ENCODE measurements at regions not wholly inside any gene's neighbourhood (a gene's known extent, or its start where the extent isn't known, plus 50 kb on each side); places are given as distances from the start of the nearest gene placed in this dataset.

DNA sequence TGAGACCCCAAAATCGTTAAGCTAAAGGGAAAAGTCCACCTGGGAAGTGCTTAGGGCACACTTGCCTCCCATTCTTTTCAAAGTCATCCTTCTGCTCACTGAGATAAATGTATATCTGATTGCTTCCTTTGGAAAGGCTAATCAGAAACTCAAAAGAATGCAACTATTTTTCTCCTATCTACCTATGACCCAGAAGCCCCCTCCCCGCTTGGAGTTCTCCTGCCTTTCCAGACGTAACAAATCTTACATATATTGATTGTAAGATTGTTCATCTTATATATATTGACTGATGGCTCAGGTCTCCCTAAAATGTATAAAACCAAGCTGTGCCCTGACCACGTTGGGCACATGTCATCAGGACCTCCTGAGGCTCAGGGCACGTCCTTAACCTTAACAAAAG lies 56.8 kb upstream of the ACAN start:
- TF ChIP-seq, protein P1, sequence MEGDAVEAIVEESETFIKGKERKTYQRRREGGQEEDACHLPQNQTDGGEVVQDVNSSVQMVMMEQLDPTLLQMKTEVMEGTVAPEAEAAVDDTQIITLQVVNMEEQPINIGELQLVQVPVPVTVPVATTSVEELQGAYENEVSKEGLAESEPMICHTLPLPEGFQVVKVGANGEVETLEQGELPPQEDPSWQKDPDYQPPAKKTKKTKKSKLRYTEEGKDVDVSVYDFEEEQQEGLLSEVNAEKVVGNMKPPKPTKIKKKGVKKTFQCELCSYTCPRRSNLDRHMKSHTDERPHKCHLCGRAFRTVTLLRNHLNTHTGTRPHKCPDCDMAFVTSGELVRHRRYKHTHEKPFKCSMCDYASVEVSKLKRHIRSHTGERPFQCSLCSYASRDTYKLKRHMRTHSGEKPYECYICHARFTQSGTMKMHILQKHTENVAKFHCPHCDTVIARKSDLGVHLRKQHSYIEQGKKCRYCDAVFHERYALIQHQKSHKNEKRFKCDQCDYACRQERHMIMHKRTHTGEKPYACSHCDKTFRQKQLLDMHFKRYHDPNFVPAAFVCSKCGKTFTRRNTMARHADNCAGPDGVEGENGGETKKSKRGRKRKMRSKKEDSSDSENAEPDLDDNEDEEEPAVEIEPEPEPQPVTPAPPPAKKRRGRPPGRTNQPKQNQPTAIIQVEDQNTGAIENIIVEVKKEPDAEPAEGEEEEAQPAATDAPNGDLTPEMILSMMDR (IDR thresholded peaks at IDR 0.05; ENCODE audit: insufficient read depth in 1 of 2, low read depth in 1 of 2, low read length in 1 of 2, severe bottlenecking in 1 of 2, unreplicated experiment in 1 of 2) = no peak
- Mint-ChIP-seq H3K27ac (ENCODE audit: unreplicated experiment) (no peak overlapping the region), H3K4me3 (ENCODE audit: unreplicated experiment) (no peak overlapping the region), H3K36me3 (ENCODE audit: insufficient read depth, unreplicated experiment) (no peaks in the 10 kb centered on the region), H3K9me3 (ENCODE audit: unreplicated experiment) (peaks cover 8% of the 10 kb centered on the region), H3K27me3 (ENCODE audit: insufficient read depth, unreplicated experiment) (peaks cover 36% of the 10 kb centered on the region), H3K4me1 (ENCODE audit: low read depth, unreplicated experiment) (no peaks in the 10 kb centered on the region)
- Histone ChIP-seq H3K9me3 (no peaks in the 10 kb centered on the region), H3K27me3 (replicated peaks; ENCODE audit: control insufficient read depth, insufficient read depth, low read length) (no peaks in the 10 kb centered on the region; the same call in 1 of the 2 replicates), H3K4me1 (no peaks in the 10 kb centered on the region), H3K36me3 (ENCODE audit: control insufficient read depth, insufficient read depth, low read length) (no peaks in the 10 kb centered on the region), H3K4me3 (ENCODE audit: low read depth, low read length) (no peak overlapping the region)
- ChIA-PET CTCF (no interaction called here), POLR2A (no interaction called here)
- intact Hi-C loops (cut with micrococcal nuclease; ENCODE audit: unreplicated experiment) = no loop called here
- no peak for DNase-seq
- no TSS peak for BruUV-seq (replicated peaks)

GRCh38 chr15:88747111-88747510 lies 56.1 kb upstream of the ACAN start:
- no peaks in the 10 kb centered on the region for H3K9me3 ChIP-seq
- TF ChIP-seq, protein P1 (IDR thresholded peaks at IDR 0.05; ENCODE audit: insufficient read depth in 1 of 2, low read depth in 1 of 2, low read length in 1 of 2, severe bottlenecking in 1 of 2, unreplicated experiment in 1 of 2) = no peak
- Mint-ChIP-seq H3K9me3 (ENCODE audit: unreplicated experiment) (peaks cover 8% of the 10 kb centered on the region), H3K36me3 (ENCODE audit: insufficient read depth, unreplicated experiment) (no peaks in the 10 kb centered on the region), H3K27ac (ENCODE audit: unreplicated experiment) (no peak overlapping the region), H3K27me3 (ENCODE audit: insufficient read depth, unreplicated experiment) (peaks cover 38% of the 10 kb centered on the region), H3K4me3 (ENCODE audit: unreplicated experiment) (no peak overlapping the region), H3K4me1 (ENCODE audit: low read depth, unreplicated experiment) (no peaks in the 10 kb centered on the region)
- H3K4me1 ChIP-seq = no peaks in the 10 kb centered on the region
- no peaks in the 10 kb centered on the region; the same call in 1 of the 2 replicates for H3K27me3 ChIP-seq (replicated peaks; ENCODE audit: control insufficient read depth, insufficient read depth, low read length)
- CTCF ChIA-PET = no interaction called here
- intact Hi-C loops (cut with micrococcal nuclease; ENCODE audit: unreplicated experiment) = no loop called here
- BruUV-seq (replicated peaks) = no TSS peak
- no peaks in the 10 kb centered on the region for H3K36me3 ChIP-seq (ENCODE audit: control insufficient read depth, insufficient read depth, low read length)
- POLR2A ChIA-PET = no interaction called here
- DNase-seq = no peak
- no peak overlapping the region for H3K4me3 ChIP-seq (ENCODE audit: low read depth, low read length)

DNA sequence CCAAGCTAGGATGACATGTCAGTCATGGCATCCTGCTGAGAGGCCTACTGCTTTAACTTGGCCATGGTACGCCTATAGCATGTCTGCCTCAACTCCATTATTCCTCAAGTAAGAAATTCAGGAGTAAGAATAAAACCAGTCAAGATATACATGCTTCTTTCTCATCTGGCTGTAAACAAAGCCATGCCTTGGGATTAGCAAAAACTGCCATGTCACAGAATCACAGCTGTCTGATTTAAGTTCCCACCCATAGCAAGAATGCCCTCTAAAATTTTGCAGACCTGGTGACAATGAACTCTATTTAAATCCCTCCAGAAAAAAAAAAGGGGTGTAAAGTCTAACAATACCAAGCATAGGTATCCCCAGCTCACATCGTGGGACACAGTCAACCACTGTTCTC lies 55.6 kb upstream of the ACAN start:
- POLR2A ChIA-PET = no interaction called here
- H3K4me3 Mint-ChIP-seq (ENCODE audit: unreplicated experiment) = no peak overlapping the region
- H3K4me3 ChIP-seq (ENCODE audit: low read depth, low read length) = no peak overlapping the region
- no peaks in the 10 kb centered on the region; the same call in 1 of the 2 replicates for H3K27me3 ChIP-seq (replicated peaks; ENCODE audit: control insufficient read depth, insufficient read depth, low read length)
- CTCF ChIA-PET = no interaction called here
- no peak overlapping the region for H3K27ac Mint-ChIP-seq (ENCODE audit: unreplicated experiment)
- no peaks in the 10 kb centered on the region for H3K4me1 ChIP-seq
- TF ChIP-seq, protein P1 (IDR thresholded peaks at IDR 0.05; ENCODE audit: insufficient read depth in 1 of 2, low read depth in 1 of 2, low read length in 1 of 2, severe bottlenecking in 1 of 2, unreplicated experiment in 1 of 2) = no peak
- H3K36me3 ChIP-seq (ENCODE audit: control insufficient read depth, insufficient read depth, low read length) = no peaks in the 10 kb centered on the region
- intact Hi-C loops (cut with micrococcal nuclease; ENCODE audit: unreplicated experiment) = no loop called here
- peaks cover 37% of the 10 kb centered on the region for H3K27me3 Mint-ChIP-seq (ENCODE audit: insufficient read depth, unreplicated experiment)
- BruUV-seq (replicated peaks) = no TSS peak
- no peaks in the 10 kb centered on the region for H3K9me3 ChIP-seq
- peaks cover 8% of the 10 kb centered on the region for H3K9me3 Mint-ChIP-seq (ENCODE audit: unreplicated experiment)
- no peaks in the 10 kb centered on the region for H3K4me1 Mint-ChIP-seq (ENCODE audit: low read depth, unreplicated experiment)
- no peaks in the 10 kb centered on the region for H3K36me3 Mint-ChIP-seq (ENCODE audit: insufficient read depth, unreplicated experiment)
- DNase-seq = no peak

Data from Caco-2 (cell line).